ENCODE measurements at regions not wholly inside any gene's neighbourhood (a gene's known extent, or its start where the extent isn't known, plus 50 kb on each side); places are given as distances from the start of the nearest gene placed in this dataset.
"Not testable (repeated sequence)": the region's sequence is repeated elsewhere in the genome, so short reads cannot be mapped to it uniquely, and the experiment has no call there.

DNA sequence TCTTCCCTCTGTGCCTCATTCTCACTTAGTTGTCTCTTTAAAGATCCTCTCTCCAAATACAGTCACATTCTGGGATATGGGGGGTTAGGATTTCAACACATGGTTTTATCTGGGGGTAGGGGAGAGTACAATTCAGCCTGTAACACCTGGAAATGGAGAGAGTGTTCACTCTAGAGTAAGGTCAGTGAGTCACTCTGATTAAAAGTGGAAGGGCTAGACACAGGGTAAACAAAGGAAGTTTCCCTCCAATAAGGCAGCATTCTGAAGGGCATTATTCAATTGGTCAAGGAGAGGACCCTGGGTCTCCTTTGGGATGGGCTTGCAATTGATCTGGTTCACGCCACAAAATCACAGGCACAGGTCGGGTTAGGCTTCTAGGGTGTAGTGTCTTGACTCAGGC, 232.8 kb upstream of the NPSR1 start:
- H3K27ac Mint-ChIP-seq = no peak overlapping the region
- ChIA-PET CTCF (no interaction called here), POLR2A (no interaction called here)

GRCh38 chr7:34425631-34426384, 232.2 kb upstream of the NPSR1 start:
- Mint-ChIP-seq H3K27ac (no peak overlapping the region), H3K4me3 (no peak overlapping the region), H3K36me3 (ENCODE audit: low read depth) (no peaks in the 10 kb centered on the region), H3K9me3 (no peaks in the 10 kb centered on the region), H3K4me1 (no peaks in the 10 kb centered on the region), H3K27me3 (no peaks in the 10 kb centered on the region)
- ATAC-seq (ENCODE audit: low read depth) (no peak), DNase-seq (no peak)
- intact Hi-C loops (cut with micrococcal nuclease) = no loop called here
- CTCF ChIA-PET = no interaction called here
- TF ChIP-seq CTCF (IDR thresholded peaks at IDR 0.05) = no peak
- POLR2A ChIA-PET = no interaction called here

More for the DNA sequence above, 232.8 kb upstream of the NPSR1 start:
- Mint-ChIP-seq H3K4me3 (no peak overlapping the region), H3K36me3 (ENCODE audit: low read depth) (no peaks in the 10 kb centered on the region), H3K27me3 (no peaks in the 10 kb centered on the region), H3K9me3 (no peaks in the 10 kb centered on the region), H3K4me1 (no peaks in the 10 kb centered on the region)
- ATAC-seq (ENCODE audit: low read depth) (no peak), DNase-seq (no peak)
- TF ChIP-seq CTCF (IDR thresholded peaks at IDR 0.05) = no peak
- intact Hi-C loops (cut with micrococcal nuclease) = no loop called here

- Mint-ChIP-seq H3K36me3 (ENCODE audit: low read depth) (no peaks in the 10 kb centered on the region), H3K4me3 (no peak overlapping the region), H3K4me1 (no peaks in the 10 kb centered on the region), H3K27me3 (no peaks in the 10 kb centered on the region), H3K9me3 (peaks cover 6% of the 10 kb centered on the region), H3K27ac (no peak overlapping the region)
- ATAC-seq (ENCODE audit: low read depth) (no peak), DNase-seq (no peak)
- ChIA-PET POLR2A (no interaction called here), CTCF (no interaction called here)
- intact Hi-C loops (cut with micrococcal nuclease) = no loop called here
- no peak for TF ChIP-seq CTCF (IDR thresholded peaks at IDR 0.05)
Measured at GRCh38 chr7:34430456-34430855, 227.6 kb upstream of the NPSR1 start.

- ATAC-seq (ENCODE audit: low read depth) (no peak), DNase-seq (no peak)
- Mint-ChIP-seq H3K36me3 (ENCODE audit: low read depth) (no peaks in the 10 kb centered on the region), H3K4me3 (no peak overlapping the region), H3K9me3 (peaks cover 16% of the 10 kb centered on the region), H3K27me3 (no peaks in the 10 kb centered on the region), H3K4me1 (no peaks in the 10 kb centered on the region), H3K27ac (no peak overlapping the region)
- intact Hi-C loops (cut with micrococcal nuclease) = no loop called here
- CTCF ChIA-PET = no interaction called here
- TF ChIP-seq CTCF (IDR thresholded peaks at IDR 0.05) = no peak
- POLR2A ChIA-PET = no interaction called here
Measured at GRCh38 chr7:34438436-34438835, 219.6 kb upstream of the NPSR1 start.

GRCh38 chr7:34445653-34446052, 212.4 kb upstream of the NPSR1 start:
- Mint-ChIP-seq H3K4me1 (no peaks in the 10 kb centered on the region), H3K27ac (no peak overlapping the region), H3K4me3 (no peak overlapping the region), H3K27me3 (no peaks in the 10 kb centered on the region), H3K9me3 (peaks cover 20% of the 10 kb centered on the region), H3K36me3 (ENCODE audit: low read depth) (no peaks in the 10 kb centered on the region)
- no peak for ATAC-seq (ENCODE audit: low read depth)
- intact Hi-C loops (cut with micrococcal nuclease) = no loop called here
- DNase-seq = no peak
- CTCF ChIA-PET = no interaction called here
- POLR2A ChIA-PET = no interaction called here
- no peak for TF ChIP-seq CTCF (IDR thresholded peaks at IDR 0.05)

- DNase-seq; H3K27me3 Mint-ChIP-seq; H3K4me1 Mint-ChIP-seq; POLR2A ChIA-PET; ATAC-seq (ENCODE audit: low read depth); CTCF ChIA-PET; intact Hi-C loops (cut with micrococcal nuclease); H3K36me3 Mint-ChIP-seq (ENCODE audit: low read depth); H3K27ac Mint-ChIP-seq; H3K4me3 Mint-ChIP-seq: not testable (repeated sequence)
- peaks cover 22% of the 10 kb centered on the region for H3K9me3 Mint-ChIP-seq
Measured at GRCh38 chr7:34448531-34448930, 209.5 kb upstream of the NPSR1 start.
